Limb (tissue), 2 donors: ENCODE measurements at regions not wholly inside any gene's neighbourhood (a gene's known extent, or its start where the extent isn't known, plus 50 kb on each side); places are given as distances from the start of the nearest gene placed in this dataset.
"Not testable (repeated sequence)": the region's sequence is repeated elsewhere in the genome, so short reads cannot be mapped to it uniquely, and the experiment has no call there.

Source experiments
- DNase-seq, 2 donors: peaks; one replicate each; pipeline ENCODE4 v3.0.0-alpha.2; 2016; ENCODE audit errors: extremely low spot score in 2 of 2

DNA sequence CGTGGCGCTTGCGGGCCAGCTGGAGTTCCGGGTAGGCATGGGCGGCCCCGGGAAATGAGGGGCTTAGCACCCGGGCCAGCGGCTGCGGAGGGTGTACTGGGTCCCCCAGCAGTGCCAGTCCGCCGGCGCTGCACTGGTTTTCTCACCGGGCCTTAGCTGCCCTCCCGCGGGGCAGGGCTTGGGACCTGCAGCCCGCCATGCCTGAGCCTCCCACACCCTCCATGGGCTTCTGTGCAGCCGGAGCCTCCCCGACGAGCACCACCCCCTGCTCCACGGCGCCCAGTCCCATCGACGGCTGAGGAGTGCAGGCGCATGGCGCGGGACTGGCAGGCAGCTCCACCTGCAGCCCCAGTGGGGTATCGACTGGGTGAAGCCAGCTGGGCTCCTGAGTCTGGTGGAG is 852.6 kb upstream of the MIR17HG start:
- DNase-seq, result not testable (repeated sequence)

DNA sequence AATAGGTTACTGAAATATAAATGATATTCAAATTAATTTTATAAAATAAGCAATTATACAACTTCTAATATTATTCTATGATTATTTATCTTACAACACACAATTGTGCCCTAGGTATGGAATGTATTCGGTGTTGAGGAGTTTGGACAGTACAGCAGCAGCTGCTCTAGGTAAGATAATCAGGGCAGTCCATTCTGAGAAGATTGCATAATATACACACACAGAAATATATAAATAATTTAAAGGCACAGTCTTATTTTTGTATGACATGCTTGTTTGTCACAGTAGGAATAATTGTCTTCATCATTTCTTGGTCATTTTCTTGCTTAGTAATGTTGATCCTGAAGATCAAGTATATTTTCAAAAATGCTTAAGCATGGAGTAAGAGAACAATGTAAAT is 849.4 kb upstream of the MIR17HG start:
- DNase-seq, result no peak

DNA sequence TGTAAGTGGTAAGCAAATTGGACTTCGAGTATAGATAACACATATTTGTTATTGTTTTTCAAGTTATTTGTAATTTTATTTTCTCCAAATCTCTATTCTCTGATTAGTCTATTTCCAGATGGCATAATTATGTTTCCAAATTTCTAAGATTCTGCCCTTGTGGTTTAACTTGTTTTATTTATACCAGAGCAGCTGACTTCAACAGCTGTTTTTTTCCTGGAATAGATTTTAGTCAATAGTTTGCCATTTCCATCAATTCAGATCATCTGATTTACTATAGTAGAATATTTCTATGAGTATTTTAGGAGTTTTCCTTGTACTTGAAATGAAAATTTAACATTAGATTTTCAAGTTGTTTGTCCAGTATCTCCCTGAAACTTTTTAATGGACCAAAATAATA is 848.7 kb upstream of the MIR17HG start:
- no peak for DNase-seq

GRCh38 chr13:90500569-90500968 is 846.9 kb upstream of the MIR17HG start:
- DNase-seq, result no peak

- DNase-seq, result no peak
Measured at GRCh38 chr13:90502153-90502552, 845.3 kb upstream of the MIR17HG start.

GRCh38 chr13:90502762-90503161 is 844.7 kb upstream of the MIR17HG start:
- no peak for DNase-seq

GRCh38 chr13:90510319-90510718 is 837.2 kb upstream of the MIR17HG start:
- no peak for DNase-seq

DNA sequence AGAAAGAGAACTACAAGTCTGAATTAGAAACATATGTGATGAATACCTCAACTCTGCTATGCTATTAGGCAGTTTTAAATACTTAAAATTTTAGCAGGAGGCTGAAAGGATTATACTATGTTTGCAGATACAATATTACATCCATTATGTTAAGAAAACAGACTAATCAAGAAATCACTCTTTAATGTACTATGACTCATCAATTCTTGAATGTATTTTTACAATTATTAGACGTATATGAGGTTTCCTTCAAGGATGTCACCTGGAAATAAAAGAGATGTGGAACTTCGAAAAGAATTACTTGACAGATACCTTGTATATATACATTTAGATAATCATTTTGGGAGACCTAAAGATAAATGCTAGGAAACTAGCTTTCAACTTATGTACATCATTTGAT is 835.6 kb upstream of the MIR17HG start:
- DNase-seq, result no peak

- not testable (repeated sequence) for DNase-seq
Measured at GRCh38 chr13:90514712-90515111, 832.8 kb upstream of the MIR17HG start.

GRCh38 chr13:90518417-90518816 is 829.1 kb upstream of the MIR17HG start:
- no peak for DNase-seq

- no peak for DNase-seq
Measured at GRCh38 chr13:90519157-90519556, 828.3 kb upstream of the MIR17HG start.

- DNase-seq, result no peak
Measured at GRCh38 chr13:90526711-90527110, 820.8 kb upstream of the MIR17HG start.

DNA sequence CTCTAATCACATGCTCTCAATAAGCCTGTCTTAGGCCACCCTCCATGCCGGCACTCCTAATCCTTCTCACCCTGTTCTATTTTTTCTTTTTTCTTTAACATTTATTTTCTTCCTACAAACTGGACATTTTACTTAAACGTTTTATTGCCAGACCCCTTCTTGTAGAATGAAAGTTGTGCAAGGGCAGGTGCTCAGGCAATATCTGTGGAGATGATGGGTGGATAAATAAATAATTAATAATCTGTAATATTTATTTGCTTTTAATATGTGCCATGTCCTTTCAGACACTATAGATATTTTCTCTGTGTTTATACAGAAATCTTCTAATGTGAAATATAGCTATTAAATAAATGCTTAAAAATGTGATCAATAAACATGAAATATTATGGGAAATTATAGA is 815.7 kb upstream of the MIR17HG start:
- no peak for DNase-seq

GRCh38 chr13:90532861-90533492 is 814.5 kb upstream of the MIR17HG start:
- no peak for DNase-seq

DNA sequence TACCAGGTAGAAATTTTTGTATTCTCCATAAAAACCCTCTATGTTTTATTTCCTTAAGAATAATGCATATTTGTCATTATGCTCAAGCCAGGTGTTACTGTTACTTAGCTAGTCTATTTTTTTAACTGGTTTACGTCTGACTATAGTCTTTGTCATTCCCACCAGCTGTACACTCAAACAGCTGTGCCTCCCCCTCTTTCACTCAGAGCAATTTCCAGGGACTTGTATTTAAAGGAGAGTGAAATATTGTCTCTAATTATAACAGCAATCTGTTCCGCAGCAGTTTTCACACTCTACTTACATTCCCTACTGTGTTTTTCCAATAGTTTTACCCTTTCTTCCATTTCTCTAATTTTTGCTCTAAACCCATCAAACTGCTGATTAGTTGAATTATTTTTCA is 813.6 kb upstream of the MIR17HG start:
- DNase-seq, result peak in 1 of 2 donors; percentile 27

GRCh38 chr13:90534617-90535370 is 812.7 kb upstream of the MIR17HG start:
- no peak for DNase-seq

GRCh38 chr13:90535421-90535820 is 812.1 kb upstream of the MIR17HG start:
- no peak for DNase-seq

GRCh38 chr13:90538063-90538462 is 809.4 kb upstream of the MIR17HG start:
- DNase-seq, result no peak

DNA sequence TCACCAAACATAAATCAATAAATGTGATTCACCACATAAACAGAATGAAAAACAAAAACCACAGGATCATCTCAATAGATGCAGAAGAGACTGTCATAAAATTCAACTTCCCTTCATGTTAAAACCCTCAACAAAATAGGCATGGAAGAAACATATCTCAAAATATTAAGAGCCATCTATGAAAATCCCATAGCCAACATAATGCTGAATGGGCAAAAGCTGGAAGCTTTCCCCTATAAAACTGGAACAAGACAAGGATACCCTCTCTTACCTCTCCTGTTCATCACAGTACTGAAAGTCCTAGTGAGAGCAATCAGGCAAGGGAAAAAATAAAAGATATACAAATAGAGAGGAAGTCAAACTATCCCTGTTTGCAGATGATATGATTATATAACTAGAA is 806.1 kb upstream of the MIR17HG start:
- DNase-seq, result no peak

GRCh38 chr13:90542959-90543505 is 804.5 kb upstream of the MIR17HG start:
- no peak for DNase-seq

GRCh38 chr13:90545070-90545840 is 802.2 kb upstream of the MIR17HG start:
- DNase-seq, result no peak

DNA sequence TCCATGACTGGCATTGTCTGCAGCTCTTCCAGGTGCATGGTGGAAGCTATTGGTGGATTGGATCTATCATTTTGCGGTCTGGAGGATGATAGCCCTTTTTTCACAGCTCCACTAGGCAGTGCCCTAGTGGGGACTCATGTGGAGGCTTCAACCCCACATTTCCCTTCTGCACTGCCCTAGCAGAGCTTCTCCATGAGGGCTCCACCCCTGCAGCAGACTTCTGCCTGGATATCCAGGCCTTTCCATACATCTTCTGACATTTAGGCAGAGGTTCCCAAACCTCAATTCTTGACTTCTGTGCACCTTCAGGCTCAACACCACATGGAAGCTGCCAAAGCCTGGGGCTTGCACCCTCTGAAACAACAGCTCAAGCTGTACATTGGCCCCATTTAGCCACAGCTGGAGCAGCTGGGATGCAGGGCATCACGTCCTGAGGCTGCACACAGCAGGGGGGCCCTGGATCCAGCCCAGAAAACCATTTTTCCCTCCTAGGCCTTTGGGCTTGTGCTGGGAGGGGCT is 800.2 kb upstream of the MIR17HG start:
- no peak for DNase-seq
